Fibroblast of mammary gland (primary cell): ENCODE measurements at regions not wholly inside any gene's neighbourhood (a gene's known extent, or its start where the extent isn't known, plus 50 kb on each side); places are given as distances from the start of the nearest gene placed in this dataset.
A peak's percentile ranks its signal among the peaks of the same experiment; 100 is the strongest.

Source experiments
- DNase-seq: peaks from one replicate; pipeline ENCODE4 v3.0.0-alpha.2; 2010; ENCODE audit warnings: low read depth
- H3K4me3 ChIP-seq: 2 replicates; pipeline ENCODE4 v1.5.1; 2011; ENCODE audit warnings: low read depth, mild to moderate bottlenecking, low read length, moderate library complexity; ENCODE audit not compliant: control insufficient read depth
- TF ChIP-seq, protein P1 (sequence below): conservative IDR thresholded peaks from 2 replicates; pipeline ENCODE4 v1.5.1; 2011; ENCODE audit warnings: low read depth, low read length, inconsistent platforms; ENCODE audit not compliant: control insufficient read depth, insufficient read depth

DNA sequence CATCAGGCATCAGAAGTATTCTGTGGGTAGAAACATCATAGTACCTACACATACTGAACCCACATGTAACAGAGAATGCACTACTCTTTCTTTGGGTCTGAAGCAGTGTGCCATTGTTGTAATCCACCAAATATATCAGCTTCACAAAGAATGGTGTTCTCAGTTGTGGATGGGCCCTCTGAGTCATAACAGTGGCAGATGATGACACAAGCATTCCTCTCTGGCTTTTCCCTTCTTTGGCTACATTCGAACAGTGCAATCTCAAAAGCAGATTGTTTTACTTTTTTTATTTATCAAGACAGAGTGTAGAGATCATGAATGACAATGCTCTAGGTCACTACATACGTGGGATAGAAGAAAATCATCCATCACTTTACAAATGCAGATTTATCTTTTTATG lies 247.2 kb upstream of the EPHA5 start:
- peak; percentile 33 for DNase-seq
- TF ChIP-seq, protein P1, sequence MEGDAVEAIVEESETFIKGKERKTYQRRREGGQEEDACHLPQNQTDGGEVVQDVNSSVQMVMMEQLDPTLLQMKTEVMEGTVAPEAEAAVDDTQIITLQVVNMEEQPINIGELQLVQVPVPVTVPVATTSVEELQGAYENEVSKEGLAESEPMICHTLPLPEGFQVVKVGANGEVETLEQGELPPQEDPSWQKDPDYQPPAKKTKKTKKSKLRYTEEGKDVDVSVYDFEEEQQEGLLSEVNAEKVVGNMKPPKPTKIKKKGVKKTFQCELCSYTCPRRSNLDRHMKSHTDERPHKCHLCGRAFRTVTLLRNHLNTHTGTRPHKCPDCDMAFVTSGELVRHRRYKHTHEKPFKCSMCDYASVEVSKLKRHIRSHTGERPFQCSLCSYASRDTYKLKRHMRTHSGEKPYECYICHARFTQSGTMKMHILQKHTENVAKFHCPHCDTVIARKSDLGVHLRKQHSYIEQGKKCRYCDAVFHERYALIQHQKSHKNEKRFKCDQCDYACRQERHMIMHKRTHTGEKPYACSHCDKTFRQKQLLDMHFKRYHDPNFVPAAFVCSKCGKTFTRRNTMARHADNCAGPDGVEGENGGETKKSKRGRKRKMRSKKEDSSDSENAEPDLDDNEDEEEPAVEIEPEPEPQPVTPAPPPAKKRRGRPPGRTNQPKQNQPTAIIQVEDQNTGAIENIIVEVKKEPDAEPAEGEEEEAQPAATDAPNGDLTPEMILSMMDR: no peak
- H3K4me3 ChIP-seq: no peak overlapping the region

DNA sequence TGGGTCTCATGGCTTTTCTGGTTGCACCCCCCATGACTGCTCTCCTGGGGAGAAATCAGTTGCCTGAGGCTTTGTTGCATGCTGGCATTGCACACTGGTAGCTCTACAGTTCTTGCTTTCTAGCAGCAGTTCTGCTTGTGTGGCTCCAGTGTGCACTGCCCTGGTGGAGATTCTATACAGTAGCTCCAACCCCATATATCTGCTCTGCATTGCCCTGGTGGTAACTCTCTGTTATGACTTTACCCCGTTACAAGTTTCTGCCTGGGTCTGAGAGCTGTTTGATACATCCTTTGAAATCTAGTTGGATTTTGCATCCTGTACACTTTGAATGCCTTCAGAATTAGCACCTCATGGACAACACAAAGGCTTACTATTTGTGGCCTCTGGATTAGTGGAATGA lies 241.4 kb upstream of the EPHA5 start:
- TF ChIP-seq, protein P1: no peak
- no peak for DNase-seq
- no peak overlapping the region for H3K4me3 ChIP-seq

DNA sequence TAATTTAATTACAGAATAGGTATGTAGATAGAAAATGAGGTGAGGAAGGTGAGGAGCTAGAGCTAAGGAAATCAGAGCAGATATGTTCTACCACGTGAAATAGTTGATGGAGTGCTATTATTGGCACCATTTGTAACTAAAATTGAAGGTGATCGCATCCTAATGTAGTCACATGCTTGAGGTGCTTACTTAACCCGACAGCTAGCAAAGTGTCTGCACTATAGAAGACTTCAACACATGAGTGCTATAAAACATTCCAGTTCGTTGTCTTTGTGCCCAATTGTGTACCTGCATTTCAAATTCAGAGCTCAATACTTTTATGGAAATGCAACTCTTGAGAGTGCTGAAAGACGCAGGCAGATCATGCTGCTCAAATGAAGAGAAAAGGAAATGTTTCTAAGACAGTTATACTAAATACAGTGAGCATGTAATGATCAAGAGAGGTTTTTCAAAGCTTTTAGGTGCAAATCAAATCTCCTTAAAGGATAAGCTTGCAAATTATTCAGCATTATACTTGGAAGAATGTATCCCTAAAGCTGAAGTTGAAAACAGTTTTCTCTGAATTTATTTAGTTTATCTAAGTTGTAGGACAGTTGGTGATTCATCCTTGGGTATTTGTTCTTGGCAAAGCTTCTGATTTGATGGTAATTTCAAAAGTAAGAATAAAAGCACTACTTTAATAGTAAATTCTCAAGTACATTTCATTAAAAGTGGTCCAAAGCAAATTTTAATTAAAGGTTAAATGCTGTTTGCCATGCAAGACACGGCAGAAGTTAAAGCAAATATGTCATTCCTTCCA lies 223.9 kb upstream of the EPHA5 start:
- DNase-seq: peak; percentile 16

DNA sequence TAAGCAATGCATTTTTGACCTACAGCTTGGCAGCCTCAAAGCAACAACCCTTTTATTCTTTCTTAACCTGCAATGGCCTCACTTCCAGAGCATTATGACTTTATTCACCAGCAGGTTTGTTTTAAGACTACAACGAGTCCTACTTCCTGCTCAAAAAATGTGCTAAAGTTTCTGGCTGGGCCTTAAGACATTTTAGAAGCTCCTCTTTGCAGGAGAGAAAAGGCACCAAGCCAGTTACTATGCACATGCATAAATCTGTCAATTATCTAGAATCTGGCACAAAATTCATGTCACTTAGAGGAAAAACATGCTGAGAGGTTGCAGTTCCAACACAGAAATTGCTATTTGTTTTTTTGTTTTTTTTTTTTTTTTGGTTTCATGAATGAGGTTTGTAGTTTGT lies 223.0 kb upstream of the EPHA5 start:
- TF ChIP-seq, protein P1: no peak
- H3K4me3 ChIP-seq: no peak overlapping the region
- no peak for DNase-seq

More for the DNA sequence above, 223.9 kb upstream of the EPHA5 start:
- H3K4me3 ChIP-seq: no peak overlapping the region
- TF ChIP-seq, protein P1: no peak

DNA sequence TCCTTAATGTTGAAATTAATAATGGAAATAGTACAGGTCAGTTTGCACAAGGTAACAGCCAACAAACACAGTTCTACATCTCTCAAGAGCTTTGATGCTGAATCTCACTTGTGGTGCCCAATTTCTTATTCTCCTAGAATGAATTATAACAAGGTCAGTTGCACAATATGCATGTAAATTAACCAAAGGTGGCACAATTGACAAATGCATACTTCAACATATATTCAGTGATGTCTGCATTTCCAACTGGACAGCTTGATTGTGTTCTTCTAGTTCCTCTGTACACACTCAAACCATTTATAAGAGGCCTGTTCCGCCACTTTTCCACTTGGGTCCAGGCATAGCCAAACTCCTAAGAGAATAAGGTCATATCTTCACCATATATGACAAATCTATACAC lies 210.3 kb upstream of the EPHA5 start:
- TF ChIP-seq, protein P1: no peak
- DNase-seq: no peak
- H3K4me3 ChIP-seq: no peak overlapping the region

DNA sequence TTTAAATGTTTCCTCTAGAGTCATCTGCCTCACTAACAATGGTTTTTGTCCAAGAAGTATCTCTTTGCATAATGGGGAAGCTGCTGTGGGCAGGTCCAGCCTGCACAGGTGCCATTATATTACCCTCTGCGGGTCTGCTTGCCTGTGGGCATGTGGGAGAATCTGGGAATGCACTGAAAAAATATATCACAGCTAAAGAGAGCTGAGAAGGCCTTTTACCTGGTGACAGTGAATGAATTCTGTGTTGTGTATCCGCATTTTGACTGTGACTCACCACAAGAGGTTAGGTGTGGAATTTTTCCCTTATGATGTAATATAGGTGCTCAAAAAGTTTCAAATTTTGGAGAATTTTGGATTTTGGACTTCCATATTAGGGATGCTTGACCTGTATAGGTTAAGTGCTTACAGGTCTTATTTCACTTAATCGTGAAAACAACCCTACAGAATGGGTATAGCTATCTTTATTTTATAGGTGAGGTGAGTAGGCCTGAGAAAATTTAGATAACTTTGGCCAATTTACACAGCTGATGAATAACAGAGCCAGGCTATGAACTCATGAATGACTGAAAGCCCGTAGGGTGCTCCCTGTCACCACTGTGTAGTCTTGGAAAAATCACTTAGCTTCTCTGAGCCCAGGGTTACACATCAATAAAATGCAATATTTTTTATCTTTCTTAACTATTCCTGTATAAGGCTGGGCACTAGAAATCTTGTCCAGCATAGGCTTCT lies 198.0 kb upstream of the EPHA5 start:
- TF ChIP-seq, protein P1: no peak
- H3K4me3 ChIP-seq: no peak overlapping the region
- DNase-seq: no peak
